GM19025 (cell line): ENCODE measurements at regions not wholly inside any gene's neighbourhood (a gene's known extent, or its start where the extent isn't known, plus 50 kb on each side); places are given as distances from the start of the nearest gene placed in this dataset.
A peak's percentile ranks its signal among the peaks of the same experiment; 100 is the strongest.

Experiments used
- ATAC-seq: cut with Tn5 transposase; IDR thresholded peaks from one replicate; pipeline ENCODE4 v1.9.1; 2021; ENCODE audit warnings: mild to moderate bottlenecking, low read depth, moderate library complexity; ENCODE audit not compliant: unreplicated experiment

DNA sequence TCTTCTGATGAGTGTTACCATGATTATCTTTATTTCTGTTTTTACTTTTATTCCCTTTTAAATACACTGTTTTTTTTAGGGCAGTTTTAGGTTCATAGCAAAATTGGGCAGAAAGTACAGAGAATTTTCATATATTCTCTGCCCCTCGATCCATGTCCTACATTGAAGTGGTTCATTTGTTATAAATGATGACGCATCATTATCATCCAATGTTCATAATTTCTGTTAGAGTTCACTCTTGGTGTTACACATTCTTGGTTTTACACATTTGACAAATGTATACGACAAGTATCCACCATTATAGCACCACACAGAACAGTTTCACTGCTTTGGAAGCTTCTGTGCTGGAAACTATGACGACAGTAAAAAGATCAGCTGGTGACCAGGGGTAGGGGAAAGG lies 578.1 kb upstream of the AADAT start:
- ATAC-seq, result no peak

DNA sequence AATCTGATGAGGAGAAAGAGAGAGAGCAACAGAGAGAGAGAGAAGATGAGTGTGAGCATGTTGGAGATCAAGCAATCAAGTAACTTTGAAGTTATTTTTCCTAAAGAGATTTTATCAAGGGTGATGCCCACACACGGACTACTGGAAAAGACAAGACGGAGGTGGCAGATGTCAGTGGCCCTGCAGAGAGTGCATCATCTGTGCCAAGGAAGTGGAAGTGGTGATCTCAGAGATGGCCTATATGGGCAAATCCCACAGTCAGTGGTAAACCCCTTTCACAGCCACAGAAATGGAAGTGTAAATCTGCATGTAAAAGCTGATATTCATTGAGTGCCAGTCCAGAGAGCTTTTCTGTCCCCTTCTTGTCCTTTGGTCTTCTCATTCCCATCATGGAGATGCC lies 577.2 kb upstream of the AADAT start:
- ATAC-seq, result peak; percentile 73

DNA sequence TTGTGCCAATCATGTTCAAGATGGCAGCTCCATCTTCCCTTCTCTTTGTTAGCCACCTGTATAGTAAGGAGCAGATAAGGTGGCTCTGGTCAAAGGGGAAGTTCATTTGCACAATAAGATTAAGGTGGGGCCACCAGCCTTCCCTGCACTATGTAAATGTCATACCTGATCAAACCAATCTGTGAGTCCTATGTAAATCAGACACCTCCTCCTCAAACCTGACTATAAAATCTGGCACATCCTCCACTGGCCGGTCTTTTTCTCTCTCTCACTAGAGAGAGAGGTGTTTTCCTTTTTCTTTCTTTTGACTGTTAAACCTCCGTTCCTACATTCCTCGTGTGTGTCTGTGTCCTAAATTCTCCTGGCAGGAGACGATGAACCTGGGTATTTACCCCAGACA lies 572.5 kb upstream of the AADAT start:
- ATAC-seq, result no peak

- ATAC-seq, result no peak
Measured at GRCh38 chr4:170657761-170658160, 568.0 kb upstream of the AADAT start.

DNA sequence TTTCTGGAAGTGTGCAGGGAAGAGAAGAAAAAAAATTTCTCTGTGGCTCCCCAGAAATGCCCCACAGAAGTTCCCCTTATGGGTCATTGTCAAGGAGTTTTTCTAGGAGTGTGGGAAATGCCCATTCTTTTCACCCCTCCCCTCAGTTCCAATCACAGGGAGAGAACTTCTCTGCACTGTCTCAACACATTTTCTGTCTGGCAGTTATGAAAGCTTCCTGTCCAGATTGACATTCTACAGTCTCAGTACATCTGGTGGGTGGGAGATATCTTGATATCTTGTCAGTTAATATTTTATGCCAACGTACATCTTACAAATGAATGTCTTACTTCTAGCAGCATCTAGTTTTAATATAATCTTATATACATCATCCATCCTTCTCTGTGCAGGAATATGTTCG lies 566.8 kb upstream of the AADAT start:
- no peak for ATAC-seq

DNA sequence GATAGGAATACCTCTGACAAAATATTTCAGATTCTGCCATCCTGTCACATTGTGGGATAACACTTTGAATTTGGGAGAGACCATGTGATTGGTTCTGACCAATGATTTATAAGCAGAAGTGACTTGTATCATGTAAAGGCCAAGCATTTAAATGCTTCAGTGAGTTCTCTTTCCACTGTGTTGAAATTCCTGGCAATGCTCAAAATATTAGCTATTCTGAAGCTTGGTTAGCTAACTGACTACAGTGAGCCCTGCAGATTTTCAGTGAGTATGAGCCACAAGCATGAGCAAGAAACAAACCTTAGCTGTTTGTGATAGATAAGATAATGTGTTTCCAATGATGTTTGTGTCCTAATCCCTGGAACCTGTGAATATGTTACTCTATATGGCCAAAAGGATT lies 562.8 kb upstream of the AADAT start:
- ATAC-seq, result no peak

- no peak for ATAC-seq
Measured at GRCh38 chr4:170651786-170652185, 562.0 kb upstream of the AADAT start.

DNA sequence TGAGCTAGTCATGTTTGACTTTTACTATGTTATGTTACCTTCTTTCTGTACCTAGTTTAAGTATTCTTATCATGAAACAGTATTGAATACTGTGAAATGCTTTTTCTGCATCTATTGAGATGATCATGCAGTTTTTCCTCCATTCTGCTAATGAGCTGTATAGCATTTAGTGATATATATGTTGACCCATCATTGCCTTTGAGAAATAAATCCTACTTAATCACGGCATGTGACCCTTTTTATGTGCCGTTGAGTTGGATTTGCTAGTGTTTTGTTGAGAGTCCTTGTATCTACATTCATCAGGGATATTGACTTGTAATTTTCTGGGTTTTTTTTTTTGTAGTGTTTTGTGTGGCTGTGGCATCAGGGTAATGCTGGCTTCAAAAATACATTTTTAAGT lies 537.7 kb upstream of the AADAT start:
- ATAC-seq, result no peak

DNA sequence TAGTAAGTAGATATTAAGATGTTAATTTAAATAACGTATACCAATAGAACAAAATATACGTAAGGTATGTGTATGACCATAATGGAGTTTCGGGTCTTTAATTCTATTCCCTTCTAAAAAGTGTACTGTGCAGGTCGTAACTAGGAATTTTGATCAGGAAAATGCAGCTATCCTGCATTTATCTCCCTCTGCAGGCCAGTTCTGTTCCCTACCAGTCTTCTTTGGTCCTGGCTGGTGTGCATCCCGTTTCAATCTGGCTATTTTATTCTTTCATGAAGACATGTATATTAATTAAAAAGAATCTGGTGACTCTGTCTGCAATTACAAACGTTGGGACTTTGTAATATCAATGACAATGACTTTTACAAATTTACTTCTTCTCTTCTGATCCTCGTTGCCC lies 534.1 kb upstream of the AADAT start:
- no peak for ATAC-seq

DNA sequence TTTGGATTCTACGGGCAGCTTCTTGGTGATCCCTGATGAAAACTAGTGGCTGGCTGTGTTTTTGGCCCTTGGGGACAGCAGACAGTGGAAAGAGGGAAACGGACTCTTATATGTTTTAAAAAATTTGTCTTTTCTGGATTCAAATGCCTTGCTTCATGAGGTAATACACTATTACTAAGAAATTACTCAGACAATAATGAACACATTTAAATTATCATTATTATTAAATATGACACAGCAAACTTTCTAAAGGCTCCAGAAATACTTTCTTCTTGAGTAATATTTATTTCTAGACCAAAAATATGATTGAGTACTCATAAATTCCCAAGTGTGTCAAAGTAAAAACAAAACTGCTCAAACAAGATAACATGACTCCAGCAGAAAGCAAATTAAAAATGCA lies 520.7 kb upstream of the AADAT start:
- ATAC-seq, result no peak

DNA sequence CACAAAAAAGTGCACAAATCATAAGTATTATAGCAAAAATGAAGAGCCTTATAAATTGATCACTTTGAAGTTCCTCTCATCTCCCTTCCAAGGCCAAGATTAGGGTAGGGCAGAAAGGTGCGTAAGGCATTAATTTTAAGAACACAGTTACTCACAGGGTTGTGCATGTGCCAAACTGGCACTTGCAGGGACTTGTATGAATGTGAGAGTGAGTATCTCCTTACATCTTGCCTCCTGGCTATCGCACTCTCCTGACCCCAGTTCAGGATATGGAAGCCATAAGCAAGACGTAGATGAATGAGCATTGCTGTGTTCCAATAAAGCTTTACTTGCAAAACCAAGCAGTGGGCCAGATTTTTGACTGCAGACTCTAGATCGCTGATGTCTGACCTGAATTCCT lies 510.1 kb upstream of the AADAT start:
- ATAC-seq, result no peak

GRCh38 chr4:170591076-170591475 lies 501.3 kb upstream of the AADAT start:
- ATAC-seq, result no peak

- peak; percentile 85 for ATAC-seq
Measured at GRCh38 chr4:170589597-170590191, 499.9 kb upstream of the AADAT start.

GRCh38 chr4:170581969-170582368 lies 492.2 kb upstream of the AADAT start:
- no peak for ATAC-seq

DNA sequence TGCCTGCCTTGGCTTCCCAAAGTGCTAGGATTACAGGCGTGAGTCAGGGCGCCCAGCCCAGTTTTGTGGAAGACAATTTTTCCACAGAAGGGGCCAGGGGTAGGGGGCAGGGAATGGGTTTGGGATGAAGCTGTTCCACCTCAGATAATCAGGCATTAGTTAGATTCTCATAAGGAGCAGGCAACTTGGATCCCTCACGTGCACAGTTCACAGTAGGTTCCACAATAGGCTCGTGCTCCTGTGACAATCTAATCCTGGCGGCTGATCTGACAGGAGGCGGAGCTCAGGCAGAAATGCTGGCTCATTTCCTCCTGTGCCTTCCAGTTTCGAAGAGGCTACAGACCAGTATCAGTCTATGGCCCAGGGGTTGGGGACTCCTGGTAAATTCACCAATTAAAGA lies 491.6 kb upstream of the AADAT start:
- no peak for ATAC-seq

DNA sequence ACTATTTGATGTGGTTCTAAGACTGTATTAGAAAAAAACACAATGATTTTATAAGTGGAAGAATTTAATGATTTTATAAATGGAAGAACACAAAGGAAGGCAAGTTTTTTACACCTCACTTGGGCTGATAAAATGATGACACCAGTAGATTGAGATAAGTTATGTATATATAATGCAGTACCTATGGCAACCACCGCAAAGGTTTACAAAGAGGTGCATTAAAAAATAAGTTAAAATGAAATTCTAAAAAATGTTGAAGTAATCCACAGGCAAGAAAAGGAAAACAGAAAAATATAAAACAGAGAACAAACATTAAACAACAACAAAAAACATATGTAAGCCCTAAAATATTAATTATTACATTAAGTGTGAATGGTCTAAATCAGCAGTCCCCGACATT lies 490.9 kb upstream of the AADAT start:
- no peak for ATAC-seq

GRCh38 chr4:170538821-170539473 lies 449.2 kb upstream of the AADAT start:
- no peak for ATAC-seq

GRCh38 chr4:170529748-170530722 lies 440.3 kb upstream of the AADAT start:
- no peak for ATAC-seq

- ATAC-seq, result no peak
Measured at GRCh38 chr4:170526471-170526870, 436.7 kb upstream of the AADAT start.

DNA sequence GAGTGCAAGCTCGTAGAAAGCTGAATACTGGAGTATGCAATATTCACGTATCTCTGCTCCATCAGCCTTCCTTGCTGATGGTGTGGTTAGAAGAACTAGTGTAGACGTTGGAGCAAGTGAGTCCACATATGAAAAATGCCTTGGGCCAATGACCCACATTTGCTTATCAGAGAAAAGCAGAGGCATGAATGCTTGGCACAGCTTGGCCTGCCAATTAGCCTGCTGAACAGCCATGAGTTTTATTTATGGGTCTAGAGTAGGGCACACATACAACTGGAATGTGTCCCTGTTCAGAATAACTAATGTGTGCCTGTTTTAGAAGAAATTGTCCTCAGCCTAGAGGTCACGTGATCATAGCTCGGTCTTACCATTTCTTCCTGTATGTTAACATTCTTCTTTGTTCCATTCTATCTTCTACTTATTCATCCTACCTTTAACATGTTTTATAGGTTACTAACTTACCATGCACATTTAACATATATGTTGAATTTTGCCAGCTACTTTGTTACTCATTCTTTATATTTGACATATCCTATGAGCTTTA lies 432.7 kb upstream of the AADAT start:
- ATAC-seq, result no peak

- ATAC-seq, result no peak
Measured at GRCh38 chr4:170497689-170498088, 407.9 kb upstream of the AADAT start.
